ENCODE measurements at regions not wholly inside any gene's neighbourhood (a gene's known extent, or its start where the extent isn't known, plus 50 kb on each side); places are given as distances from the start of the nearest gene placed in this dataset.

DNA sequence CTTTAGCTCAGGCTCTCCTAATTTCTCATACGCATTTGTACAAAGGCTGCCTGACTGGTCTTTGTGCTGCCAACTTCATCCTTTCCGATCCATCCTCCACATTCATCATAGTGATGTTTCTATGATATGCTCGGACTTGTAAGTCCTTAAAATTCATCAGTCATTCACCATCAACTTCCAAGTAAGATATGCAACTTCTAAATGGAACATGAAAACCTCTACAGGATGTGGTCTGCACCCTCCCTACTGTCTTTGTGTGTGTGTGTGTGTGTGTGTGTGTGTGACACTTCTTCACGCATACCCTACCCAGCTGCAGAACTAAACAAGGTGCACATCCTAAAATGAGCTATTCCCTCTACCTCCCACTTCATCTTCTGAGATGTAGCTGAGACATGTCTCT lies 397.9 kb upstream of the NR5A2 start:
- H3K4me2 ChIP-seq (ENCODE audit: low read length), result no peak overlapping the region
- no peak overlapping the region for H2AFZ ChIP-seq (ENCODE audit: low read depth, low read length)
- TF ChIP-seq MXI1 (conservative IDR thresholded peaks at IDR 0.05; ENCODE audit: poor library complexity, severe bottlenecking) (no peak), SMC3 (conservative IDR thresholded peaks at IDR 0.05; ENCODE audit: poor library complexity) (no peak), EZH2 (IDR thresholded peaks at IDR 0.05; ENCODE audit: borderline replicate concordance, insufficient read depth, low read length, poor library complexity, severe bottlenecking) (no peak), POLR2AphosphoS5 (IDR thresholded peaks at IDR 0.05) (no peak), EP300 (conservative IDR thresholded peaks at IDR 0.05; ENCODE audit: poor library complexity, severe bottlenecking) (no peak), RAD21 (conservative IDR thresholded peaks at IDR 0.05) (no peak), TAF1 (IDR thresholded peaks at IDR 0.05; ENCODE audit: low read depth) (no peak)
- TF ChIP-seq, protein P1, sequence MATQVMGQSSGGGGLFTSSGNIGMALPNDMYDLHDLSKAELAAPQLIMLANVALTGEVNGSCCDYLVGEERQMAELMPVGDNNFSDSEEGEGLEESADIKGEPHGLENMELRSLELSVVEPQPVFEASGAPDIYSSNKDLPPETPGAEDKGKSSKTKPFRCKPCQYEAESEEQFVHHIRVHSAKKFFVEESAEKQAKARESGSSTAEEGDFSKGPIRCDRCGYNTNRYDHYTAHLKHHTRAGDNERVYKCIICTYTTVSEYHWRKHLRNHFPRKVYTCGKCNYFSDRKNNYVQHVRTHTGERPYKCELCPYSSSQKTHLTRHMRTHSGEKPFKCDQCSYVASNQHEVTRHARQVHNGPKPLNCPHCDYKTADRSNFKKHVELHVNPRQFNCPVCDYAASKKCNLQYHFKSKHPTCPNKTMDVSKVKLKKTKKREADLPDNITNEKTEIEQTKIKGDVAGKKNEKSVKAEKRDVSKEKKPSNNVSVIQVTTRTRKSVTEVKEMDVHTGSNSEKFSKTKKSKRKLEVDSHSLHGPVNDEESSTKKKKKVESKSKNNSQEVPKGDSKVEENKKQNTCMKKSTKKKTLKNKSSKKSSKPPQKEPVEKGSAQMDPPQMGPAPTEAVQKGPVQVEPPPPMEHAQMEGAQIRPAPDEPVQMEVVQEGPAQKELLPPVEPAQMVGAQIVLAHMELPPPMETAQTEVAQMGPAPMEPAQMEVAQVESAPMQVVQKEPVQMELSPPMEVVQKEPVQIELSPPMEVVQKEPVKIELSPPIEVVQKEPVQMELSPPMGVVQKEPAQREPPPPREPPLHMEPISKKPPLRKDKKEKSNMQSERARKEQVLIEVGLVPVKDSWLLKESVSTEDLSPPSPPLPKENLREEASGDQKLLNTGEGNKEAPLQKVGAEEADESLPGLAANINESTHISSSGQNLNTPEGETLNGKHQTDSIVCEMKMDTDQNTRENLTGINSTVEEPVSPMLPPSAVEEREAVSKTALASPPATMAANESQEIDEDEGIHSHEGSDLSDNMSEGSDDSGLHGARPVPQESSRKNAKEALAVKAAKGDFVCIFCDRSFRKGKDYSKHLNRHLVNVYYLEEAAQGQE (IDR thresholded peaks at IDR 0.05; ENCODE audit: borderline replicate concordance), result no peak
- TF ChIP-seq, protein P2, sequence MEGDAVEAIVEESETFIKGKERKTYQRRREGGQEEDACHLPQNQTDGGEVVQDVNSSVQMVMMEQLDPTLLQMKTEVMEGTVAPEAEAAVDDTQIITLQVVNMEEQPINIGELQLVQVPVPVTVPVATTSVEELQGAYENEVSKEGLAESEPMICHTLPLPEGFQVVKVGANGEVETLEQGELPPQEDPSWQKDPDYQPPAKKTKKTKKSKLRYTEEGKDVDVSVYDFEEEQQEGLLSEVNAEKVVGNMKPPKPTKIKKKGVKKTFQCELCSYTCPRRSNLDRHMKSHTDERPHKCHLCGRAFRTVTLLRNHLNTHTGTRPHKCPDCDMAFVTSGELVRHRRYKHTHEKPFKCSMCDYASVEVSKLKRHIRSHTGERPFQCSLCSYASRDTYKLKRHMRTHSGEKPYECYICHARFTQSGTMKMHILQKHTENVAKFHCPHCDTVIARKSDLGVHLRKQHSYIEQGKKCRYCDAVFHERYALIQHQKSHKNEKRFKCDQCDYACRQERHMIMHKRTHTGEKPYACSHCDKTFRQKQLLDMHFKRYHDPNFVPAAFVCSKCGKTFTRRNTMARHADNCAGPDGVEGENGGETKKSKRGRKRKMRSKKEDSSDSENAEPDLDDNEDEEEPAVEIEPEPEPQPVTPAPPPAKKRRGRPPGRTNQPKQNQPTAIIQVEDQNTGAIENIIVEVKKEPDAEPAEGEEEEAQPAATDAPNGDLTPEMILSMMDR (IDR thresholded peaks at IDR 0.05; ENCODE audit: poor library complexity, severe bottlenecking), result no peak

DNA sequence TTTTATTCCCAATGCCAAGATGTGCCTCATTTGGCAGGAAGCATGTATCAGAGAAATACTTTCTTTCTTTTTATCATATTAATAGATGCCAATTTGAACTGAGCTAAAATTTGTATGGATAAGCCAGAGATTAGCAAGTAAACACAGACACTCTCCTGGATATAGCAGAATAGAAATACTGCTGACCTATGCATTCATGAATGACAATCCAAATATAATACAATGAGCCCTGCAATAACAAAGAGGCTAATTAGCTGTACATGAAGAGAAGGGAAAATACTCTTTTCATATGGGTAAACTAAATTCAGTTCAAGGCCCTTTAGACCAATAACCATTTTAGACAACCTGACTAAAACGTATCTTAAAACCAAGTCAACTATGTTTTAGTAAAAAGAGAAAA lies 388.1 kb upstream of the NR5A2 start:
- no peak overlapping the region for H3K4me2 ChIP-seq (ENCODE audit: low read length)
- H3K9me2 ChIP-seq (ENCODE audit: insufficient read depth, low read length), result no peaks in the 10 kb centered on the region
- H3K9me3 ChIP-seq (ENCODE audit: low read length), result no peaks in the 10 kb centered on the region
- H2AFZ ChIP-seq (ENCODE audit: low read depth, low read length), result no peak overlapping the region
- no peak overlapping the region for H3K4me3 ChIP-seq (ENCODE audit: low read length)
- no peak overlapping the region for H3K9ac ChIP-seq (ENCODE audit: low read length)
- TF ChIP-seq EP300 (conservative IDR thresholded peaks at IDR 0.05; ENCODE audit: poor library complexity, severe bottlenecking), result no peak
- no peak for TF ChIP-seq EZH2 (IDR thresholded peaks at IDR 0.05; ENCODE audit: borderline replicate concordance, insufficient read depth, low read length, poor library complexity, severe bottlenecking)
- no peak for TF ChIP-seq TAF1 (IDR thresholded peaks at IDR 0.05; ENCODE audit: low read depth)
- no peak for TF ChIP-seq POLR2AphosphoS5 (IDR thresholded peaks at IDR 0.05)
- TF ChIP-seq, protein P1 (IDR thresholded peaks at IDR 0.05; ENCODE audit: borderline replicate concordance), result no peak
- no peak for TF ChIP-seq RAD21 (conservative IDR thresholded peaks at IDR 0.05)
- TF ChIP-seq SMC3 (conservative IDR thresholded peaks at IDR 0.05; ENCODE audit: poor library complexity), result no peak
- no peak for TF ChIP-seq MXI1 (conservative IDR thresholded peaks at IDR 0.05; ENCODE audit: poor library complexity, severe bottlenecking)
- TF ChIP-seq, protein P2 (IDR thresholded peaks at IDR 0.05; ENCODE audit: poor library complexity, severe bottlenecking), result no peak
- no peaks in the 10 kb centered on the region for H3F3A ChIP-seq (ENCODE audit: insufficient read depth, low read length, poor library complexity, severe bottlenecking)
- no peak overlapping the region for H3K27ac ChIP-seq (ENCODE audit: low read length)
- H3K36me3 ChIP-seq (ENCODE audit: insufficient read depth, low read length), result no peaks in the 10 kb centered on the region
- no peaks in the 10 kb centered on the region for H3K27me3 ChIP-seq (ENCODE audit: insufficient read depth, low read depth, low read length)
- no peaks in the 10 kb centered on the region for H4K20me1 ChIP-seq (ENCODE audit: insufficient read depth)
- H3K79me2 ChIP-seq (replicated peaks; ENCODE audit: insufficient read depth, low read length), result no peaks in the 10 kb centered on the region

More for the DNA sequence above, 397.9 kb upstream of the NR5A2 start:
- no peaks in the 10 kb centered on the region for H3F3A ChIP-seq (ENCODE audit: insufficient read depth, low read length, poor library complexity, severe bottlenecking)
- H3K36me3 ChIP-seq (ENCODE audit: insufficient read depth, low read length), result no peaks in the 10 kb centered on the region
- H3K9me2 ChIP-seq (ENCODE audit: insufficient read depth, low read length), result no peaks in the 10 kb centered on the region
- H3K27ac ChIP-seq (ENCODE audit: low read length), result no peak overlapping the region
- H3K27me3 ChIP-seq (ENCODE audit: insufficient read depth, low read depth, low read length), result no peaks in the 10 kb centered on the region
- H3K4me3 ChIP-seq (ENCODE audit: low read length), result no peak overlapping the region
- H3K9me3 ChIP-seq (ENCODE audit: low read length), result no peaks in the 10 kb centered on the region
- H3K79me2 ChIP-seq (replicated peaks; ENCODE audit: insufficient read depth, low read length), result no peaks in the 10 kb centered on the region
- H4K20me1 ChIP-seq (ENCODE audit: insufficient read depth), result no peaks in the 10 kb centered on the region
- no peak overlapping the region for H3K9ac ChIP-seq (ENCODE audit: low read length)

All from neural cell (in vitro differentiated cells).